GM12892 (cell line): ENCODE measurements at regions not wholly inside any gene's neighbourhood (a gene's known extent, or its start where the extent isn't known, plus 50 kb on each side); places are given as distances from the start of the nearest gene placed in this dataset.

Experiments used
- POLR2A ChIP-seq: IDR thresholded peaks from 2 replicates; pipeline ENCODE4 v1.6.1; 2011; ENCODE audit warnings: low read depth, low read length, control low read depth
- POLR2AphosphoS5 ChIP-seq: IDR thresholded peaks from 2 replicates; pipeline ENCODE4 v1.6.1; 2011; ENCODE audit warnings: low read depth, low read length, control low read depth

DNA sequence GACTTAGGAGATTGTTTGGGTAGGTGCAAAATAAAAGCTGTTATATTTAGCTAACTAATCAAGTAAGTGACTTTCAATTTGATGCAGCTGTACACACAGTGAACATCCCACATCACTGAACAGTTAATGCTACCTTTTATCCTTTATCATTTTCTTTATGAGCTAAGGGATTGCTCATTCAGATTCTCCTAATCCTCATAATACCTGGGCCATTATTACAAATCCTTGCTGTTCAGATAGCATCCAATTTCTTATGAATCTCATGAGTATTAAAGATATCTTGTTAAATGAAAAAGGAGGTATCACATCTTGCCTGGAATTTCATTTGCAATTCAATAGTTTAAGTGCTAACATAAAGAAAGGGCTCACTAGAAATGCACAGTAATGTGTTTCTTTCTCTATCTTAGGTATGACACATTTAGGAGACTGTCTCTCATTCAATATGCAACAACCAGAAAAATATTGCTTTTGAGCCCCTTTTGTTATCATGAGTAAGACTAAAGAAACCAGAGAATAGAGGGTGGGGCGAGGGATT, 918.5 kb downstream of the CBLN2 start:
- TF ChIP-seq POLR2A (no peak), POLR2AphosphoS5 (no peak)
